ENCODE measurements at regions not wholly inside any gene's neighbourhood (a gene's known extent, or its start where the extent isn't known, plus 50 kb on each side); places are given as distances from the start of the nearest gene placed in this dataset.

DNA sequence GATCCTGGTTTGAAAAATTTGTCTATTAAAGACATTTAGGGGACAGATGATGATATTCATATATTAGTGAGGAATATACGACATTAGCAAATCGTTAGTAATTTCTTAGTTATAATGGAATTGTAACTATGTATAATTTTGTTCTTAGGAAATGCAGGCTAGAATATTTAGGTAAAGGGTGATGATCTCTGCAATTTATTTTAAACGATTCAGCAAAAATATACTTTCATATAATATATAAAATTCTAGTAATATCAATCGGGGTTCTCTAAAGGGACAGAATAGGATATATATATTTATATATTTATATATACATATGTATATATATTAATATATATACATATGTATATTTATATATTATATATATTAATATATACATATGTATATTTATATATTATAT is 142.5 kb upstream of the DNAJC10 start:
- no peak for DNase-seq (ENCODE audit: low read depth in 1 of 2, low spot score in 1 of 2)
- Histone ChIP-seq H3K4me3 (no peak overlapping the region), H3K27me3 (no peaks in the 10 kb centered on the region), H3K9me3 (ENCODE audit: low read depth) (no peaks in the 10 kb centered on the region), H3K36me3 (no peaks in the 10 kb centered on the region), H3K4me1 (ENCODE audit: low read depth) (peaks cover 6% of the 10 kb centered on the region), H3K27ac (no peak overlapping the region)
- TF ChIP-seq, protein P1, sequence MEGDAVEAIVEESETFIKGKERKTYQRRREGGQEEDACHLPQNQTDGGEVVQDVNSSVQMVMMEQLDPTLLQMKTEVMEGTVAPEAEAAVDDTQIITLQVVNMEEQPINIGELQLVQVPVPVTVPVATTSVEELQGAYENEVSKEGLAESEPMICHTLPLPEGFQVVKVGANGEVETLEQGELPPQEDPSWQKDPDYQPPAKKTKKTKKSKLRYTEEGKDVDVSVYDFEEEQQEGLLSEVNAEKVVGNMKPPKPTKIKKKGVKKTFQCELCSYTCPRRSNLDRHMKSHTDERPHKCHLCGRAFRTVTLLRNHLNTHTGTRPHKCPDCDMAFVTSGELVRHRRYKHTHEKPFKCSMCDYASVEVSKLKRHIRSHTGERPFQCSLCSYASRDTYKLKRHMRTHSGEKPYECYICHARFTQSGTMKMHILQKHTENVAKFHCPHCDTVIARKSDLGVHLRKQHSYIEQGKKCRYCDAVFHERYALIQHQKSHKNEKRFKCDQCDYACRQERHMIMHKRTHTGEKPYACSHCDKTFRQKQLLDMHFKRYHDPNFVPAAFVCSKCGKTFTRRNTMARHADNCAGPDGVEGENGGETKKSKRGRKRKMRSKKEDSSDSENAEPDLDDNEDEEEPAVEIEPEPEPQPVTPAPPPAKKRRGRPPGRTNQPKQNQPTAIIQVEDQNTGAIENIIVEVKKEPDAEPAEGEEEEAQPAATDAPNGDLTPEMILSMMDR (IDR thresholded peaks at IDR 0.05; ENCODE audit: low read depth, low read length): no peak

DNA sequence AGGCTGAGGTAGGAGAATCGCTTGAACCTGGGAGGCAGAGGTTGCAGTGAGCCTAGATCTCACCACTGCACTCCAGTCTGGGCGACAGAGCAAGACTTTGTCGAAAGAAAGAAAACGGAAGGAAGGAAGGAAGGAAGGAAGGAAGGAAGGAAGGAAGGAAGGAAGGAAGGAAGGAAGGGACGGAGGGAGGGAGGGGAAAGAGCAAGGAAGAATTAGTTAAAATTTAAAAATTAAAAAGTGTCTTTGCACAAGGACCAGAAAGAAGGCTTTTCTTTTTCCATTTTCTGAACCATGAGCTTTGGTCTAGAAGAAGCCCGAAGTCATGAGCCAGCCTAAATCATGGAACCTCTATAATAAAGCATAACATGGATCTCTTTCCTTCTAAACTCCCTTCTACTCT is 138.2 kb upstream of the DNAJC10 start:
- Histone ChIP-seq H3K4me3 (no peak overlapping the region), H3K4me1 (ENCODE audit: low read depth) (peaks cover 10% of the 10 kb centered on the region), H3K9me3 (ENCODE audit: low read depth) (no peaks in the 10 kb centered on the region), H3K27ac (no peak overlapping the region), H3K36me3 (no peaks in the 10 kb centered on the region), H3K27me3 (no peaks in the 10 kb centered on the region)
- TF ChIP-seq, protein P1 (IDR thresholded peaks at IDR 0.05; ENCODE audit: low read depth, low read length): no peak
- DNase-seq (ENCODE audit: low read depth in 1 of 2, low spot score in 1 of 2): no peak

DNA sequence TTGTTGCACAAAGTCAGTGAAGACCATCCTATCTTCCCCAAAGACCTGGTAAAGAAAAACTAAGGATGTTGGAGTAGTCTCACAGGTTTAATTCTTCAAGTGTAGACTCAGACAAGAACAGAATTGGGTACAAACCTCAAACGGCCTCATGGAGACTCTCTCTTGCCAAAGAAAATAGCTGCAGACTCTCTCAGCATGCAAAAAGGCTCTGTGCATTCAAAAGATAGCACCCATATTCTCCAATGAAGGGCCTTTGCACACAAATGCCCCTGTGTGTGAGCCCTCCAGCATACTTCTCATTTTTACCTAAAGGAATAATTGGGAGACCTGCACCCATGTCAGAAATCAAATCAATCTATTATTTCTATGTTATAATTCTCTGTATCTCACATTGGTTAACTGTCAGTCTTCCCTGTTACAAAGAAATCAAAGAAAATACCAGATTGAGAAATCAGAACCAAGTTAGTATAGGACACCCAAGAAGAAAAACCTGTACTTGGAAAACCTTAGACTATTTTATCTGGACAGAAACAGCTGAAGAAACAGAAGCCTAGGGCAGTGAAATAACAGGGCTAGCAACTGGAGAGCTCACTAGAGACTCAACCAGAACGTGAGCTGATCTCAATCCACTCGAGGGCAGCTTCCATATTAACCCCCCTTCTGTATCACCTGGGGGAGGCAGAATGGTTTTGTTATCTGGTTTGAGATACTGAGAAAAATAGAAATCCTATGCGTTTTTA is 134.7 kb upstream of the DNAJC10 start:
- H3K27me3 ChIP-seq: no peaks in the 10 kb centered on the region
- TF ChIP-seq, protein P1 (IDR thresholded peaks at IDR 0.05; ENCODE audit: low read depth, low read length): no peak
- H3K27ac ChIP-seq: no peak overlapping the region
- H3K4me3 ChIP-seq: no peak overlapping the region
- H3K36me3 ChIP-seq: no peaks in the 10 kb centered on the region
- no peaks in the 10 kb centered on the region for H3K9me3 ChIP-seq (ENCODE audit: low read depth)
- H3K4me1 ChIP-seq (ENCODE audit: low read depth): peaks cover 10% of the 10 kb centered on the region
- no peak for DNase-seq (ENCODE audit: low read depth in 1 of 2, low spot score in 1 of 2)

DNA sequence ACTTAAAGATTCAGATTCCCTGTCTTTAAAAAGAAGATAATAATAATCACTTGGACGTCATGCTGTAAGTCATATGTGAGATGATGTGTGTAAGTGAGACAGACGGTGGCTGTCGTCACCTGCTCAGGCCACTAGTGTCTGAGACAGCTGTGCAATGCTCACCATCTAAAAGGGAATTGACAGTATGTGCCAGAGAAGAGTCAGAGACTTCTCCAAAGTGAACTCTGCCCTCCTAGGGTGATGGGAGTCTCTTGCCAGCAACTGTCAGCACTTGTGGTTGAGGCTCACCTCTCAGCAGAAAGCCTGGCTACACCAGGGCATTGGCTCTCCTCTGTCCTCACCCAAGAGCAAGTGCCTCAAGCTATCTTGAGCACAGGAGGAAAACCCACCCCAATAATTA is 131.6 kb upstream of the DNAJC10 start:
- peak in 1 of 2 donors; percentile 19 for DNase-seq (ENCODE audit: low read depth in 1 of 2, low spot score in 1 of 2)
- Histone ChIP-seq H3K4me1 (ENCODE audit: low read depth) (peaks cover 4% of the 10 kb centered on the region), H3K27ac (peak overlapping the region; percentile 30), H3K4me3 (no peak overlapping the region), H3K27me3 (no peaks in the 10 kb centered on the region), H3K9me3 (ENCODE audit: low read depth) (no peaks in the 10 kb centered on the region), H3K36me3 (no peaks in the 10 kb centered on the region)
- TF ChIP-seq, protein P1 (IDR thresholded peaks at IDR 0.05; ENCODE audit: low read depth, low read length): no peak

DNA sequence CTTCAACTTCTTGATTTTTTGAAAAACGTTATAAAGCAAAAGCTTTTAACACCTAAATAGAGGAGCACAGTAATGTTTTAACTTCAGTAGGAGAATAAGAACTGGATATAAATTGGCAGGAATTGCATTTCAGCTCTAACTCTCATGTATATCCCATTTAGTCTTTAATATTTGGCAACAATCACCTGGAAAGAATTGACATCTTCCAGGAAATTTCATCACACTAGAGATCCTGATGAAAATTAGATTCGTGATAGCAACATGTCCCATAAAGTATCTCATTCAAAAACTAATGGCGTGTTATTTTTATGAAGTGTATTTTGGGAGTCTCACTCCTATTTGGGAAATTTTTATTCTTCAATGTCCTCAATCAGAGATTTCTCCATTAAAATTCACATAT is 131.1 kb upstream of the DNAJC10 start:
- H3K36me3 ChIP-seq: no peaks in the 10 kb centered on the region
- TF ChIP-seq, protein P1 (IDR thresholded peaks at IDR 0.05; ENCODE audit: low read depth, low read length): no peak
- no peaks in the 10 kb centered on the region for H3K27me3 ChIP-seq
- H3K9me3 ChIP-seq (ENCODE audit: low read depth): no peaks in the 10 kb centered on the region
- peaks cover 4% of the 10 kb centered on the region for H3K4me1 ChIP-seq (ENCODE audit: low read depth)
- no peak overlapping the region for H3K27ac ChIP-seq
- DNase-seq (ENCODE audit: low read depth in 1 of 2, low spot score in 1 of 2): no peak
- H3K4me3 ChIP-seq: no peak overlapping the region

All from cardiac muscle cell (in vitro differentiated cells and primary cell).